Heart left ventricle (tissue), 16 donors: ENCODE measurements at regions not wholly inside any gene's neighbourhood (a gene's known extent, or its start where the extent isn't known, plus 50 kb on each side); places are given as distances from the start of the nearest gene placed in this dataset.
"Not testable (repeated sequence)": the region's sequence is repeated elsewhere in the genome, so short reads cannot be mapped to it uniquely, and the experiment has no call there.

Experiments used
- ATAC-seq, 4 donors: fragments of 200-7000 bp; cut with Tn5 transposase; one replicate each; pipeline ENCODE4 v1.9.1; 2020 to 2022; ENCODE audit warnings: moderate library complexity in 4 of 4, mild to moderate bottlenecking in 3 of 4, moderate number of reproducible peaks in 1 of 4
- DNase-seq, 5 donors: peaks; one replicate each; pipeline ENCODE4 v3.0.0-alpha.2; 2020
- H3K27ac ChIP-seq, 12 donors: fragments of 200-600 bp; sonication (generic) in 4 of 12; one replicate each; pipeline versions ENCODE4 v1.5.0 to v1.8.0; 2016 to 2022; ENCODE audit warnings: mild to moderate bottlenecking in 2 of 12
- H3K27me3 ChIP-seq, 9 donors: fragments of 200-600 bp; sonication (generic) in 2 of 9; one replicate each; pipeline versions ENCODE4 v1.5.1 to v1.8.0; 2016 to 2022; ENCODE audit warnings: mild to moderate bottlenecking in 3 of 9
- H3K36me3 ChIP-seq, 9 donors: fragments of 200-600 bp; sonication (generic) in 2 of 9; one replicate each; pipeline versions ENCODE4 v1.5.0 to v1.8.0; 2018 to 2022; ENCODE audit warnings: mild to moderate bottlenecking in 2 of 9
- H3K4me1 ChIP-seq, 12 donors: fragments of 200-600 bp; sonication (generic) in 4 of 12; one replicate each; pipeline versions ENCODE4 v1.5.0 to v1.8.0; 2016 to 2022; ENCODE audit warnings: mild to moderate bottlenecking in 3 of 12
- H3K4me3 ChIP-seq, 12 donors: fragments of 200-600 bp; sonication (generic) in 4 of 12; one replicate each; pipeline versions ENCODE4 v1.5.0 to v1.8.0; 2017 to 2022; ENCODE audit warnings: mild to moderate bottlenecking in 9 of 12, moderate library complexity in 4 of 12
- H3K9me3 ChIP-seq, 12 donors: fragments of 200-600 bp; sonication (generic) in 4 of 12; one replicate each; pipeline versions ENCODE4 v1.5.0 to v1.8.0; 2016 to 2022; ENCODE audit warnings: mild to moderate bottlenecking in 1 of 12
- CTCF ChIP-seq, 12 donors: fragments of 200-600 bp; sonication (generic) in 4 of 12; IDR thresholded peaks; one replicate each; pipeline versions ENCODE4 v1.5.0 to v1.8.0; 2018 to 2022; ENCODE audit warnings: antibody characterized with exemption in 12 of 12, mild to moderate bottlenecking in 5 of 12
- POLR2A ChIP-seq, 2 donors: fragments of 450-650 bp; IDR thresholded peaks; one replicate each; pipeline ENCODE4 v1.6.1; 2017; ENCODE audit warnings: antibody characterized with exemption in 2 of 2, mild to moderate bottlenecking in 2 of 2, moderate library complexity in 2 of 2
- WGBS, 4 donors: extraction: QIAGEN DNeasy Blood & Tissue Kit in 2 of 4; methylation state at CpG; one replicate each; pipeline versions ENCODE4 v1.1.5 to v1.1.7; 2013 to 2018; 5-methylcytosine and 5-hydroxymethylcytosine counted together
- intact Hi-C, 10 donors: fragments of 100-400 bp; cut with DNase I; formaldehyde crosslinking; loops; one replicate each; pipeline versions ENCODE4 v1.11.1 to v1.14.2; 2022
- donor health status: ischemic (EF 13 %, LVEDD 7.1; RV severe dilation, severe dysfunction).
- donor health status: healthy with polysubstance abuse.
- donor health status: DM: no; HTN: yes; CAD: no.
- donor health status: DM: no; HTN: no; CAD: no.
- donor health status: ischemic (EF 25% LVEDD 6.9; RV normal size, moderate dysfunction).
- donor health status: ischemic (EF 25% LVEDD 5.7; RV mildly dilated, moderate dysfunction).
- donor health status: healthy.
- donor health status: DM: yes; HTN: yes; CAD: no.
- donor health status: ischemic (EF 35%, LVEDD 5.7; RV mildly dilated, moderate dysfunction).
- donor health status: nonischemic (EF 11% LVEDD 7.7; RV severe dilation, severe dysfunction).
- donor health status: DM: yes; HTN: yes; CAD: no.
- donor health status: PGD.
- donor health status: ischemic (EF 29% LVEDD 5.4; RV normal size, mild dysfunction).
- donor health status: nonischemic (EF 23%, LVEDD 6.1; RV moderate dilation, normal function).

GRCh38 chr6:130494729-130495128 is 128.9 kb downstream of the TMEM200A start:
- Histone ChIP-seq H3K9me3 (peaks cover 0 to 12% (median 0%) of the 10 kb centered on the region in 12 donors), H3K4me3 (no peak overlapping the region), H3K27me3 (no peaks in the 10 kb centered on the region), H3K4me1 (no peaks in the 10 kb centered on the region), H3K27ac (no peak overlapping the region), H3K36me3 (no peaks in the 10 kb centered on the region)
- 52 to 65% (median 56%) methylated on average over 1 of the region's 1 CpG for WGBS, 4 donors
- TF ChIP-seq POLR2A (IDR thresholded peaks at IDR 0.05) (no peak), CTCF (IDR thresholded peaks at IDR 0.05) (no peak)
- DNase-seq (no peak), ATAC-seq (no peak)
- intact Hi-C loops: no loop called here

- Histone ChIP-seq H3K4me3 (no peak overlapping the region), H3K36me3 (no peaks in the 10 kb centered on the region), H3K27me3 (no peaks in the 10 kb centered on the region), H3K4me1 (no peaks in the 10 kb centered on the region), H3K27ac (no peak overlapping the region), H3K9me3 (no peaks in the 10 kb centered on the region)
- DNase-seq (no peak), ATAC-seq (no peak)
- TF ChIP-seq CTCF (IDR thresholded peaks at IDR 0.05) (no peak), POLR2A (IDR thresholded peaks at IDR 0.05) (no peak)
- intact Hi-C loops: no loop called here
- 86 to 92% (median 90%) methylated on average over 6 of the region's 6 CpGs for WGBS, 4 donors
Measured at GRCh38 chr6:130500693-130501092, 134.9 kb downstream of the TMEM200A start.

GRCh38 chr6:130503146-130503545 is 137.3 kb downstream of the TMEM200A start:
- H3K27ac ChIP-seq: no peak overlapping the region
- no peak for ATAC-seq
- TF ChIP-seq POLR2A (IDR thresholded peaks at IDR 0.05) (no peak), CTCF (IDR thresholded peaks at IDR 0.05) (no peak)
- H3K27me3 ChIP-seq: no peaks in the 10 kb centered on the region
- intact Hi-C loops: no loop called here
- H3K4me3 ChIP-seq: no peak overlapping the region
- no peaks in the 10 kb centered on the region for H3K9me3 ChIP-seq
- no peaks in the 10 kb centered on the region for H3K36me3 ChIP-seq
- DNase-seq: no peak
- no peaks in the 10 kb centered on the region for H3K4me1 ChIP-seq

GRCh38 chr6:130505808-130506598 is 140.2 kb downstream of the TMEM200A start:
- ATAC-seq (no peak), DNase-seq (no peak)
- intact Hi-C loops: no loop called here
- no peaks in the 10 kb centered on the region for H3K27me3 ChIP-seq
- H3K9me3 ChIP-seq: no peaks in the 10 kb centered on the region
- no peaks in the 10 kb centered on the region for H3K36me3 ChIP-seq
- 45 to 59% (median 48%) methylated on average over 4 of the region's 4 CpGs for WGBS, 4 donors
- no peak overlapping the region for H3K27ac ChIP-seq
- no peaks in the 10 kb centered on the region for H3K4me1 ChIP-seq
- TF ChIP-seq CTCF (IDR thresholded peaks at IDR 0.05) (no peak), POLR2A (IDR thresholded peaks at IDR 0.05) (no peak)
- no peak overlapping the region for H3K4me3 ChIP-seq

GRCh38 chr6:130507005-130507665 is 141.3 kb downstream of the TMEM200A start:
- H3K4me1 ChIP-seq, DNase-seq, ATAC-seq, H3K9me3 ChIP-seq, H3K27ac ChIP-seq, H3K4me3 ChIP-seq, intact Hi-C loops, H3K27me3 ChIP-seq, H3K36me3 ChIP-seq: not testable (repeated sequence)
- 59 to 69% (median 66%) methylated on average over 5 of the region's 5 CpGs for WGBS, 4 donors
